Astrocyte (in vitro differentiated cells and primary cell): ENCODE measurements at regions not wholly inside any gene's neighbourhood (a gene's known extent, or its start where the extent isn't known, plus 50 kb on each side); places are given as distances from the start of the nearest gene placed in this dataset.
A peak's percentile ranks its signal among the peaks of the same experiment; 100 is the strongest.

Experiments
- DNase-seq: peaks from one replicate; pipeline ENCODE4 v3.0.0-alpha.2; 2010; ENCODE audit warnings: low read depth
- FAIRE-seq: peaks from 2 replicates; lab custom pipeline; 2011; peaks lifted over from hg19 to GRCh38; lab: Jason Lieb, UNC
- H2AFZ ChIP-seq: 2 replicates; pipeline ENCODE4 v1.6.0; 2012; ENCODE audit warnings: low read depth, low read length, inconsistent platforms
- H3K27ac ChIP-seq: 2 replicates; pipeline ENCODE4 v1.5.1; 2011; ENCODE audit warnings: low read depth, low read length, inconsistent platforms
- H3K27me3 ChIP-seq: 2 replicates; pipeline ENCODE4 v1.6.0; 2011; ENCODE audit warnings: low read length, inconsistent platforms; ENCODE audit not compliant: insufficient read depth
- H3K36me3 ChIP-seq: 2 replicates; pipeline ENCODE4 v1.5.1; 2011; ENCODE audit warnings: low read length, inconsistent platforms; ENCODE audit not compliant: insufficient read depth
- H3K4me1 ChIP-seq: 2 replicates; pipeline ENCODE4 v1.5.1; 2011; ENCODE audit warnings: low read length, inconsistent platforms; ENCODE audit not compliant: insufficient read depth
- H3K4me2 ChIP-seq: 2 replicates; pipeline ENCODE4 v1.6.0; 2012; ENCODE audit warnings: low read length, inconsistent platforms
- H3K4me3 ChIP-seq: 2 replicates; pipeline ENCODE4 v1.5.1; 2011; ENCODE audit warnings: low read depth, mild to moderate bottlenecking, low read length, inconsistent platforms; ENCODE audit not compliant: insufficient read depth
- H3K79me2 ChIP-seq: 2 replicates; pipeline ENCODE4 v1.6.0; 2012; ENCODE audit warnings: mild to moderate bottlenecking, low read length, inconsistent platforms; ENCODE audit not compliant: insufficient read depth
- H3K9ac ChIP-seq: 2 replicates; pipeline ENCODE4 v1.6.0; 2012; ENCODE audit warnings: mild to moderate bottlenecking, low read length, inconsistent platforms
- H3K9me3 ChIP-seq: 2 replicates; pipeline ENCODE4 v1.5.1; 2012; ENCODE audit warnings: low read depth, mild to moderate bottlenecking, low read length, inconsistent platforms; ENCODE audit not compliant: insufficient read depth
- H4K20me1 ChIP-seq: 2 replicates; pipeline ENCODE4 v1.6.0; 2012; ENCODE audit warnings: low read length, inconsistent platforms; ENCODE audit not compliant: insufficient read depth
- H3K27ac Mint-ChIP-seq: one replicate; pipeline ENCODE4 v1.8.0; 2021; ENCODE audit warnings: mild to moderate bottlenecking, mixed read lengths; ENCODE audit not compliant: unreplicated experiment
- H3K27me3 Mint-ChIP-seq: one replicate; pipeline ENCODE4 v1.8.0; 2021; ENCODE audit warnings: low read depth, mixed read lengths; ENCODE audit not compliant: unreplicated experiment
- H3K36me3 Mint-ChIP-seq: one replicate; pipeline ENCODE4 v1.8.0; 2021; ENCODE audit warnings: low read depth, mixed read lengths; ENCODE audit not compliant: unreplicated experiment
- H3K4me1 Mint-ChIP-seq: one replicate; pipeline ENCODE4 v1.8.0; 2021; ENCODE audit warnings: low read depth, mixed read lengths; ENCODE audit not compliant: unreplicated experiment
- H3K4me3 Mint-ChIP-seq: one replicate; pipeline ENCODE4 v1.8.0; 2021; ENCODE audit warnings: mild to moderate bottlenecking, moderate library complexity, mixed read lengths; ENCODE audit not compliant: unreplicated experiment
- H3K9me3 Mint-ChIP-seq: one replicate; pipeline ENCODE4 v1.8.0; 2021; ENCODE audit warnings: mild to moderate bottlenecking, mixed read lengths; ENCODE audit not compliant: unreplicated experiment
- CTCF ChIP-seq: IDR thresholded peaks from 2 replicates; pipeline ENCODE4 v1.5.1; 2011; ENCODE audit warnings: low read depth, mild to moderate bottlenecking, inconsistent platforms, low read length, moderate library complexity; ENCODE audit not compliant: insufficient read depth
- EZH2 ChIP-seq: IDR thresholded peaks from 2 replicates; pipeline ENCODE4 v1.6.1; 2012; ENCODE audit warnings: mild to moderate bottlenecking, low read length, inconsistent platforms; ENCODE audit not compliant: insufficient read depth

DNA sequence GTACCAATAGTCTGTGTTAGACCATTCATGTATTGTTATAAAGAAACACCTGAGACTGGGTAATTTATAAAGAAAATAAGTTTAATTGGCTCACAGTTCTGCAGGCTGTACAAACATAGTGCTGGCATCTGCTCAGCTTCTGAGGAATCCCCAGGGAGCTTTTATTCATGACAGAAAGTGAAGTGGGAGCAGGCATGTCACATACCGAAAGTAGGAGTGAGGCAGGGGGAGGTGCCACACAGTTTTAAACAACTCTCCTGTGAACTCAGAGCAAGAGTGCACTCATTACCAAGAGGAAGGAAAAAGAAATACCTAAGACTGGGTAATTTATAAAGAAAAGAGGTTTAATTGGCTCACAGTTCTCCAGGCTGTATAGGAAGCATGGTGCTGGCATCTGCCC, 591.2 kb downstream of the PPP4R3C start:
- Mint-ChIP-seq H3K27me3 (no peaks in the 10 kb centered on the region), H3K4me3 (no peak overlapping the region), H3K4me1 (no peaks in the 10 kb centered on the region), H3K36me3 (no peaks in the 10 kb centered on the region), H3K27ac (no peak overlapping the region), H3K9me3 (no peaks in the 10 kb centered on the region)
- H3K79me2 ChIP-seq: no peaks in the 10 kb centered on the region
- H3K4me3 ChIP-seq: no peak overlapping the region
- no peaks in the 10 kb centered on the region for H3K4me1 ChIP-seq
- H3K9me3 ChIP-seq: no peaks in the 10 kb centered on the region
- H2AFZ ChIP-seq: no peak overlapping the region
- no peak overlapping the region for H3K9ac ChIP-seq
- no peaks in the 10 kb centered on the region for H3K36me3 ChIP-seq
- no peaks in the 10 kb centered on the region for H4K20me1 ChIP-seq
- no peak for DNase-seq
- H3K27ac ChIP-seq: no peak overlapping the region
- TF ChIP-seq EZH2: no peak
- TF ChIP-seq CTCF: no peak
- H3K4me2 ChIP-seq: no peak overlapping the region
- FAIRE-seq: no peak
- no peaks in the 10 kb centered on the region for H3K27me3 ChIP-seq

- Mint-ChIP-seq H3K27ac (no peak overlapping the region), H3K36me3 (no peaks in the 10 kb centered on the region), H3K9me3 (no peaks in the 10 kb centered on the region), H3K4me1 (peaks cover 4% of the 10 kb centered on the region), H3K27me3 (no peaks in the 10 kb centered on the region), H3K4me3 (no peak overlapping the region)
- Histone ChIP-seq H3K4me3 (no peak overlapping the region), H3K9me3 (no peaks in the 10 kb centered on the region), H4K20me1 (no peaks in the 10 kb centered on the region), H3K27me3 (no peaks in the 10 kb centered on the region), H3K4me1 (no peaks in the 10 kb centered on the region), H3K79me2 (no peaks in the 10 kb centered on the region), H3K9ac (no peak overlapping the region), H3K36me3 (no peaks in the 10 kb centered on the region), H3K27ac (no peak overlapping the region), H2AFZ (no peak overlapping the region), H3K4me2 (no peak overlapping the region)
- DNase-seq: no peak
- TF ChIP-seq CTCF (peak; percentile 15), EZH2 (no peak)
- no peak for FAIRE-seq
Measured at GRCh38 chrX:26851981-26852380, 611.2 kb downstream of the PPP4R3C start.

- H3K27me3 ChIP-seq: no peaks in the 10 kb centered on the region
- no peak overlapping the region for H3K9ac ChIP-seq
- no peak overlapping the region for H3K27ac ChIP-seq
- no peaks in the 10 kb centered on the region for H3K9me3 ChIP-seq
- peaks cover 4% of the 10 kb centered on the region for H3K4me1 ChIP-seq
- no peak overlapping the region for H3K4me2 ChIP-seq
- H3K27me3 Mint-ChIP-seq: no peaks in the 10 kb centered on the region
- TF ChIP-seq EZH2 (no peak), CTCF (no peak)
- peaks cover 4% of the 10 kb centered on the region for H3K4me1 Mint-ChIP-seq
- no peaks in the 10 kb centered on the region for H4K20me1 ChIP-seq
- no peaks in the 10 kb centered on the region for H3K36me3 Mint-ChIP-seq
- no peaks in the 10 kb centered on the region for H3K79me2 ChIP-seq
- H3K27ac Mint-ChIP-seq: no peak overlapping the region
- H3K9me3 Mint-ChIP-seq: no peaks in the 10 kb centered on the region
- H3K36me3 ChIP-seq: no peaks in the 10 kb centered on the region
- FAIRE-seq (peak; percentile 37), DNase-seq (peak; percentile 1)
- no peak overlapping the region for H3K4me3 ChIP-seq
- no peak overlapping the region for H2AFZ ChIP-seq
- no peak overlapping the region for H3K4me3 Mint-ChIP-seq
Measured at GRCh38 chrX:26848511-26848910, 614.6 kb downstream of the PPP4R3C start.
